Right lobe of liver (tissue), 6 donors: ENCODE measurements at regions not wholly inside any gene's neighbourhood (a gene's known extent, or its start where the extent isn't known, plus 50 kb on each side); places are given as distances from the start of the nearest gene placed in this dataset.

Source experiments
- ATAC-seq, 4 donors: fragments of 200-7000 bp; cut with Tn5 transposase; one replicate each; pipeline ENCODE4 v1.9.1; 2020; ENCODE audit warnings: mild to moderate bottlenecking in 4 of 4, moderate library complexity in 4 of 4
- DNase-seq, 3 donors: peaks; one replicate each; pipeline ENCODE4 v3.0.0-alpha.2; 2020
- H3K27ac ChIP-seq, 3 donors: fragments of 200-600 bp; one replicate each; pipeline ENCODE4 v1.8.0; 2022
- H3K27me3 ChIP-seq, 2 donors: fragments of 200-600 bp; one replicate each; pipeline ENCODE4 v1.8.0; 2022
- H3K36me3 ChIP-seq, 4 donors: fragments of 200-600 bp; sonication (generic) in 1 of 4; one replicate each; pipeline versions ENCODE4 v1.5.1 to v1.8.0; 2017 to 2022; ENCODE audit warnings: control low read depth in 1 of 4
- H3K4me1 ChIP-seq, 4 donors: fragments of 200-600 bp; sonication (generic) in 1 of 4; one replicate each; pipeline versions ENCODE4 v1.5.1 to v1.8.0; 2017 to 2022; ENCODE audit warnings: control low read depth in 1 of 4
- H3K4me3 ChIP-seq, 3 donors: fragments of 200-600 bp; one replicate each; pipeline ENCODE4 v1.8.0; 2022
- H3K9me3 ChIP-seq, 4 donors: fragments of 200-600 bp; sonication (generic) in 1 of 4; one replicate each; pipeline versions ENCODE4 v1.5.1 to v1.8.0; 2017 to 2022; ENCODE audit warnings: control low read depth in 1 of 4
- CTCF ChIP-seq, 4 donors: fragments of 200-600 bp in 3 of 4; fragments of 450-650 bp in 1 of 4; IDR thresholded peaks; one replicate each; pipeline versions ENCODE4 v1.5.1 to v1.8.0; 2016 to 2022; ENCODE audit warnings: antibody characterized with exemption in 4 of 4, mild to moderate bottlenecking in 2 of 4
- POLR2A ChIP-seq: fragments of 450-650 bp; IDR thresholded peaks from one replicate; pipeline ENCODE4 v1.6.1; 2017; ENCODE audit warnings: antibody characterized with exemption, mild to moderate bottlenecking
- WGBS: methylation state at CpG from one replicate; pipeline ENCODE4 v1.1.6; 2018; ENCODE audit warnings: low coverage, low lambda C conversion rate; ENCODE audit not compliant: insufficient coverage; ENCODE audit errors: missing lambda C conversion rate; 5-methylcytosine and 5-hydroxymethylcytosine counted together
- intact Hi-C, 2 donors: fragments of 100-400 bp; cut with DNase I; formaldehyde crosslinking; loops; one replicate each; pipeline versions ENCODE4 v1.11.2 to v1.14.1; 2022
- donor health status: DM: no; HTN: yes; CAD: no.
- donor health status: DM: no; HTN: no; CAD: no.
- donor health status: DM: no; HTN: no; CAD: no.
- donor health status: DM: no; HTN: yes; CAD: no.
- donor health status: DM: no; HTN: yes; CAD: no.

DNA sequence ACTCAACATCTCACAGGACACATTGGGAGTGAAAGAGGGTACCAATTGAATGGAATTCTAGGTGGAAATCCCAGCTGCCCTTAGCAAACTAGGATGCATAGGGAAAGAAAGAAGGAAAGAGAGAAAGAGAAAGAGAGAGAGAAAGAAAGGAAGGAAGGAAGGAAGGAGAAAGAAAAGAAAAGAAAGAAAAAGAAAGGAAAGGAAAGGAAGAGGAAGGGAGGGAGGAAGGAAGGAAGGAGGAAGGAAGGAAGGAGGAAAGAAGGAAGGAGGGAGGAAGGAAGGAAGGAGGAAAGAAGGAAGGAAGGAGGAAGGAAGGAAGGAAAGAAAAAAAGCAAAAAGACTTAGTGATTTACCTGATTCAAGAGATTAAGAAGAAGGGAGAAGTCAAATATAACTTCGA, 143.9 kb downstream of the SS18 start:
- Histone ChIP-seq H3K27me3 (no peaks in the 10 kb centered on the region), H3K36me3 (no peaks in the 10 kb centered on the region), H3K27ac (no peak overlapping the region), H3K4me1 (no peaks in the 10 kb centered on the region), H3K9me3 (no peaks in the 10 kb centered on the region), H3K4me3 (no peak overlapping the region)
- 44% methylated on average over 1 of the region's 1 CpG for WGBS
- ATAC-seq (no peak), DNase-seq (no peak)
- intact Hi-C loops, result no loop called here
- TF ChIP-seq POLR2A, result no peak
- no peak for TF ChIP-seq CTCF (IDR thresholded peaks at IDR 0.05)

DNA sequence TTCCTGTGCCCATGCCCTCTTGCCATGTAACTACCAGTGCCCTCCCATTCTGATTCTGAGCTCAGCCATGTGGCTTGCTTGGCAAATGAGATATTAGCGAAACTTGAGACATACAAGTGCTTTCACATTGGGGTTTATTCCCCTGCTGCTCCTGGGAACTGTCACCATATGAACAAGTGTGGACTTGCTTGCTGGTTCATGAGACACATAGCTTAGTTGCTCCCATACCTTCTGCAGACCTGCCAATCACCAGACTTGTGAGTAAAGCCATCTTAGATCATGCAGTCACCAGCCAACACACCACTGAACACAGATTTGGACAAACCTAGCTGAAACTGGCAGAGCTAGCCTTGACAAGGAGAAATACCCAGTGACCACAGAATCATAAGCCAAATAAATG, 155.1 kb downstream of the SS18 start:
- Histone ChIP-seq H3K27ac (no peak overlapping the region), H3K4me3 (no peak overlapping the region), H3K9me3 (no peaks in the 10 kb centered on the region), H3K4me1 (no peaks in the 10 kb centered on the region), H3K36me3 (no peaks in the 10 kb centered on the region), H3K27me3 (no peaks in the 10 kb centered on the region)
- no peak for TF ChIP-seq POLR2A
- no peak for TF ChIP-seq CTCF (IDR thresholded peaks at IDR 0.05)
- ATAC-seq (no peak), DNase-seq (no peak)
- WGBS, result 73% methylated on average over 1 of the region's 1 CpG
- intact Hi-C loops, result no loop called here

DNA sequence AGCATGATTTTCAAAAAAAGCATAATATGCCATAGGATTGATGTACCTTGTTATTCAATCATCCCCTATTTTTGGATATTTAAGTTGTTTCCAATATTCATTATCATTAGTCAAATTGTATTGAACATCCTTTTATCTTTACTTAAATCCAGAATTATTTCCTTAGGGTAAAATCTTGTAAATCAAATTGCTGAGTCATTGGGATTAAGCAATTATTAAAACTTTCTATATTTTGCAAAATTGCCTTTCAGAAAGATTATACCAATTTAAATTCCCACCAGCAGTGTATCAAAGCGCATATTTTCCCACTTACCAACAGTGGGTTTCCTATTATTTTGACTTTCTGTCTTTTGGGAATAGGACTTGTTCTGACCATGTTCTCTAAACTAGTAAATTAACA, 159.3 kb downstream of the SS18 start:
- WGBS, result 90% methylated on average over 1 of the region's 1 CpG
- Histone ChIP-seq H3K27me3 (no peaks in the 10 kb centered on the region), H3K4me1 (no peaks in the 10 kb centered on the region), H3K27ac (no peak overlapping the region), H3K9me3 (no peaks in the 10 kb centered on the region), H3K4me3 (no peak overlapping the region), H3K36me3 (no peaks in the 10 kb centered on the region)
- TF ChIP-seq CTCF (IDR thresholded peaks at IDR 0.05), result no peak
- no peak for TF ChIP-seq POLR2A
- ATAC-seq (no peak), DNase-seq (no peak)
- intact Hi-C loops, result no loop called here

DNA sequence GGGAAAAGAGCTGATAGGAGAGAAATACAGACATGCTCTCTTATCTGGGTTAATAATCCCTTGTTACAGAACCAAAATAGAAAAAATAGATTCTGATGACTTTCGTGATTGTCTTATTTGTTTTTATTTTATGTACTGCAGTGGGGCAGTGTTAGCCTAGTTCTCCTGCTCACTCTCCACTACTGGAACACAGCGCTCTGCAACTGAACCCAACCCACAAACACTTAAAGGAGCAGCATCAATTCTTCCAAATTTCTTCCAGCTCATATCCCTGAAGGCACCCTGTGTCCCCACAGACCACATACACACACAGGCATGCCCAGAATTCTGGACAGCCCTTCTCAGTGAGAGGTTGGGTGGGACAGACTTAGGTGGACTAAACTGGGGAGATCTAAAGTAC, 160.6 kb downstream of the SS18 start:
- DNase-seq (no peak), ATAC-seq (no peak)
- Histone ChIP-seq H3K27ac (no peak overlapping the region), H3K4me1 (no peaks in the 10 kb centered on the region), H3K9me3 (no peaks in the 10 kb centered on the region), H3K36me3 (no peaks in the 10 kb centered on the region), H3K27me3 (no peaks in the 10 kb centered on the region), H3K4me3 (no peak overlapping the region)
- intact Hi-C loops, result no loop called here
- TF ChIP-seq CTCF (IDR thresholded peaks at IDR 0.05) (no peak), POLR2A (no peak)
- WGBS, result 48% methylated on average over 2 of the region's 2 CpGs

GRCh38 chr18:25927830-25928229, 162.6 kb downstream of the SS18 start:
- intact Hi-C loops, result no loop called here
- Histone ChIP-seq H3K27me3 (no peaks in the 10 kb centered on the region), H3K4me1 (no peaks in the 10 kb centered on the region), H3K27ac (no peak overlapping the region), H3K9me3 (no peaks in the 10 kb centered on the region), H3K4me3 (no peak overlapping the region), H3K36me3 (no peaks in the 10 kb centered on the region)
- no peak for ATAC-seq
- 56% methylated on average over 2 of the region's 2 CpGs for WGBS
- no peak for TF ChIP-seq CTCF (IDR thresholded peaks at IDR 0.05)
- no peak for TF ChIP-seq POLR2A
- no peak for DNase-seq
